ENCODE measurements at regions not wholly inside any gene's neighbourhood (a gene's known extent, or its start where the extent isn't known, plus 50 kb on each side); places are given as distances from the start of the nearest gene placed in this dataset.

GRCh38 chr3:95387242-95388021, 1324.6 kb downstream of the NSUN3 start:
- TF ChIP-seq CTCF (IDR thresholded peaks at IDR 0.05; ENCODE audit: insufficient read depth, low read length, poor library complexity, severe bottlenecking) (no peak), EZH2phosphoT487 (conservative IDR thresholded peaks at IDR 0.05; ENCODE audit: low read length) (no peak)
